NCI-H1436 (cell line): ENCODE measurements at regions not wholly inside any gene's neighbourhood (a gene's known extent, or its start where the extent isn't known, plus 50 kb on each side); places are given as distances from the start of the nearest gene placed in this dataset.

ENCODE experiments used
- DNase-seq: peaks from one replicate; lab custom pipeline; 2025; lab: John Stamatoyannopoulos, UW

DNA sequence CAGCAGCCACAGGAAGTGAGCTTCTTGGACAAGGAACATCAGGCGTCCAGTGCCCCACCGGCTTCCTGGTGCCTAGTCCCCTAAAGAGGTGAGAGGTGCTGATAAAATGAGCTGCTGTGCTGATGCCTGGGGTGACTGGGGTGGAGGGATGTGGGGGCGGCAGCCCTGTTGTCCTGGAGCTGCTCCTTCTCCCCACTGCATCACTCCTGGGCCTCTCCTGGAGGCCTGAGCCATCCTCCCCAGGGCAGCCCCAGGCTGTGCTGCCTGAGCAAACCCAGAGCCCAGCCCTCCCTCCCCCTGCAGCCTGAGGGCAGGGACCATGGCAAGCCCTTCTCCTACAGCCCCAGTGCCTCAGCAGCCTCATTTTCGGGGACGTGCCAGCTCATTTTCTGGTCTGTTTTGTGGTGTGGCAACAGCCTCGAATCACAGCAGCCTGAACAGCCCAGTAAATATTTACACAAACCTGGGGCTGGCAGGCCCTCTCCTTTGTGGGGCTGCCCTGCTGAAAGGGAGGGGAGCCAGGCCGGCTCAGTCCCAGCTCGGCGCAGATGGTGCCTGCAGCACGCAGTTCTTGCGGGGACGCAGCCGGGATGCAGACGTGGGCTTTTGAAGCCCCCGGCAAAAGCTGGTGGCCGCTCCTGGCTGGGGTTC lies 259.9 kb downstream of the DLL1 start:
- peak; percentile 36 for DNase-seq

DNA sequence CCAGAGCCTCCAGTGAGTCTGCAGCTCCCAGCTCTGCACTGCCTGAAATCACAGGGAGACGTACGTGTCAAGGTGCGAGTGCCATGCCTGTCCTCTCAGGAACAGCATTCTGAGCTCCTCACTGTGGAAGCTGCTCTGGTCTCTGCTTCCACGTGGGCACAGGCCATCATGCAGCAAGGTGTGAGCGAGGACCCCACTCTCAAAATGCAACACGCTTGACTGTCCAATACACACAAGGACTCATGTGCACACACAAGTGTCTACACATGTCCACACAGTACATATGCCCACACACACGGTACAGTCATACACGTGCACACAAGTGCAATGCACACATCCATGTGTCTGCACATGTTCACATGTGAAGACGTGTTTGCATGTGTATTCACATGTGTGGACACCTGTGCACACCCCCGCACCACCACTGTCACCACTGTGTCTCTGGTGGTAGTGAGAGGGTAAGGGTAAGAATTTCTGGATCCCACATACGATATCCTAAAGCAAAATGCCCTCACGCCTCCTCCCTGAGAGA lies 260.5 kb downstream of the DLL1 start:
- no peak for DNase-seq

DNA sequence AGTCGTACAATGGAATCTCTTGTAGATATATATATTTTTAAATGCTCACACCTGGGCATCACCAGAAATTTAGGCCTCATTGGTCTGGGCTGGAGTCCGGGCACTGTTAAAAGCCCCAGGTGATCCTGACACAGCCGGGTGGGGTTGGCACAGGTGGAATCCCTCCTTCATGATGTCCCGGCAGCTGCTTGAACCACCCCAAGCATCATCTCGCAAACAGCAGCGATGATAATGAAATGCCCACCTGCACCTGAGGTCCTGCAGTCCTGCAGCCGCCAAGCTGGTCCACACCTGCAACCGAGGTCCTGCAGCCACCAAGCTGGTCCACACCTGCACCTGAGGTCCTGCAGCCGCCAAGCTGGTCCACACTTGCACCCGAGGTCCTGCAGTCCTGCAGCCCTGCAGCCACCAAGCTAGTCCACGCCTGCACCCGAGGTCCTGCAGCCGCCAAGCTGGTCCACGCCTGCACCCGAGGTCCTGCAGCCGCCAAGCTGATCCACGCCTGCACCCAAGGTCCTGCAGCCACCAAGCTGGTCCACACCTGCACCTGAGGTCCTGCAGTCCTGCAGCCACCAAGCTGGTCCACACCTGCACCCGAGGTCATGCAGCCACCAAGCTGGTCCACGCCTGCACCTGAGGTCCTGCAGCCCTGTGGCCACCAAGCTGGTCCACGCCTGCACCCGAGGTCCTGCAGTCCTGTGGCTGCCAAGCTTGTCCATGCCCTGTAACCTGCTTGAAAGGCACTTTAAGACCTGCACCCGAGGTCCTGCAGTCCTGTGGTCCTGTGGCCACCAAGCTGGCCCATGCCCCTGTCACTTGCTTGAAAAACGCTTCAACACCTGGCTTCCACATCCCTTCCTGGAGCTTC lies 261.2 kb downstream of the DLL1 start:
- DNase-seq, result no peak

DNA sequence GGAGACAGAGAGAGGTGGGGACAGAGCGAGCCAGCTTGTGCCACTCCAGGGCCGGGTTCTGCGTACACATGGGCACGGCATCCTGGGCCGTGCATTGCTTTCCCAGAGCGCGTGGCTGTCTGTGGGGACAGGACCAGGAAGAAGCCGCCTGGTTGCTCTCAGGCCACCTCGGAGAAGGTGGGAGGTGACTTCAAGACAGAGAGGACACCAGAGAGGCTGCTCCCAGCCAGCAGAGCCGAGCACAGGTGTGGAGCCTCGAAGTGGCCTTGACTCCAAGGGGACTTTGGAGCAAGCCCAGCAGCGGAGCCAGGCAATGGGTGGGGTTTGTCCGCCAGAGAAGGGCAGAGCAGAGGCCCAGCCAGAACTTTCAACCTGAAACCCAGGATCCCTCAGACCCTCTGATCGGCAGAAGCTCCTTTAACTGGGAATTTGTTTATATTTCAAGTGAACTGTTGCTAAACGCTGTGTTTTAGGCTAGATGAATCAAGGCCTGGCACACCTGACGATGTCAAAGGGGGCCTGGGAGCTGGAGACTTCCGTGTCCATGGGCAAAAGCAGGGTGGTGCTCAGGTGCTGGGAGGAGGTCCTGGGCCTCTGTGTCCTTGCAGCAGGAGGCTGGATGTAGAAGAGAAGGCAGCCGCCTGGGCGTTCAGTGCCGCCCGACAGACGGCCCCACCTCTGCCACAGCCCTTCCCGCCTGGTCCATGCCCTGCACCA lies 262.1 kb downstream of the DLL1 start:
- DNase-seq, result no peak

DNA sequence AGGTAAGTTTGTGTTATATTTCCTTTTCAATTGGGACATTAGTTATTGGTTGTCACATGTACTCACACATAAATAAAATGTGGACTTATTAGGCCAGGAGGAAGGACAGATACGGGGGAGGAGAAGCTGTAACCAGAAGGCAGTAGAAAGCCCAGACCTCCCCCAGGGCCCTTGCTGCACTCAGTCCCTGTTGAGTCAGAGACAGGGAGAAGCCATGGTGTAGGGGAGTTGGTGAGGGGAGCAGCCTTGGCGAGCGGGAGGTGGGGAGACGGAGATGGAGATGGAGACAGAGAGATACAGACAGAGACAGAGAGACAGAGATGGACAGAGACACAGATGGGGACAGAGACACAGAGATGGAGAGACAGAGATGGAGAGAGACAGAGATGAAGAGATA lies 263.2 kb downstream of the DLL1 start:
- no peak for DNase-seq

DNA sequence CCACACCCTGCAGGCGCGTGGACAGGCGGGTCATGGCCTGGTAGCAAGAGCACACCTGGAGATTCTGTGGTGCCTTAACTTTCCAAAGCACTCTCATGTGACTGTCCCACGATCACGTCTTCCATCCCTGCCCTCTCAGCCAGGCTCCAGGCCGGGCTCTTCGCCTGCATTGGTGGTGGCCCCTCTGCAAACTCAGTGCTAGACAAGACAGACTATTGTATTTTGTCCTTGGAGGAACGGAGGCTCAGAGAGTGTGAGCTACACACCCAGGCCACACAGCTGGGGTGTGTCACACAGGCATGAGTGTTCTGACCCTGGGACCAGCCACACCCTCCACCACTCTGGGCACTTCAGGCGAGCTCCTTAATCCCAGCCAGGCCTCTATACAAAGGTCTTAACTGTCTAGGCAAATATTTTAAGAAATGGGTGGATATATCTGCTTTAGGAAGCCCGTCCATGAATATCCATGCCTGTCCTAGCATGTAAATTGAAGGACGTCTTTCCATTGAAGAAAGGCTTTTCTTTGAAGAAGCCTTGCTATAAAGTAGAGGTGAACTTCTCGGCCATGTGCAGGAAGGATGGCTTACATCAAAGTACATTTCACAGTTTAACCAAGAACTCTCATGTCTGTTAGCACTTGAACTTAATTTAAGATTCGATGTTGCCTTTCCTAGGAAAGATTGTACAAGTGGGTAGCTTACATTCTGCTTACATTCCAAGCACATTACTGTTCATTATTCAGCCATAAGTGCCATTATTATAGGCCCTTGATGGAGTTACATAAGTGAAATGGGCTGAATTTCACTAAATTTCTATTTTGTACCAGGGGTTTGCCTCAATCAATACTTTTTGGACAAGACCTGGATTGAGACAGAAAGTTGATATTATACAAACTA lies 263.9 kb downstream of the DLL1 start:
- DNase-seq, result no peak

DNA sequence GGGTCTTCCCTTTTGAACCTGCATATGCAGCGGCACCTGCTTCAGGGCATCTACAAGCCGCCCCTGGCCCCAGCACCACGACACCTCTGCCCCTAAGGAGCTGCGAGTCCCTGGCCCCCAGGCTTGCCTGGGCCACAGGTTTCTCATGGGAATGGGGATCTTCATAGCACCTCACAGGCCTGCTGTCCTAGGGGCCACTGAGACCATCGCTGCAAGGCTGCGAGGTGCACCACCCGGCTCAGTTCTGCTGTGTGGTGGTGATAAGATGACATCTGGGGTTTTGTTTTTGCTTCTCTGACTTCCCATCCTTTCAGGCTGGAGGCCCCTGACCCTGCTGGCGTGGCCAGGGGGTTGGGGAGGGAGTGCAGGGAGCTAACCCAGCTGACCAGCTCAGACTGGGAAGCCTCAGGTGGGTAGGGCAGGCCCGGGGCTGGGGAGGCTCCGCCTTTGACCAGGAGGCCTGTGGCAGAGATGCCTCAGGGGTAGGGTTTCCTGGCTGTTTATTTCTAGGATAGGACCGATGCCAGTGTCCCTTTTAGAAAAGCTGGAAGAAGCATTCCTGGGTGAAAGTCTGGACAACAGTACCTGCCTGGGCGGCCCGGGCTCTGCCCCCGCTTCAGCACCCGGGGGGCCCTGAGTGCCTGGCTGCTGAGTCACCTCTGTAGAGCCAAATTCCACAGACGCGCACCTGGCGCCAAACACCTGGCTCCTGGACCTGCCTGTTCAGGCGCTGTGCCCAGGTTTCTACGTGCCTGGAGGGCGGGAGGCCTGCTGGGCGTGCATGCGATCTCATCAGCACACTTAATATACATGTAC lies 264.7 kb downstream of the DLL1 start:
- peak; percentile 51 for DNase-seq

DNA sequence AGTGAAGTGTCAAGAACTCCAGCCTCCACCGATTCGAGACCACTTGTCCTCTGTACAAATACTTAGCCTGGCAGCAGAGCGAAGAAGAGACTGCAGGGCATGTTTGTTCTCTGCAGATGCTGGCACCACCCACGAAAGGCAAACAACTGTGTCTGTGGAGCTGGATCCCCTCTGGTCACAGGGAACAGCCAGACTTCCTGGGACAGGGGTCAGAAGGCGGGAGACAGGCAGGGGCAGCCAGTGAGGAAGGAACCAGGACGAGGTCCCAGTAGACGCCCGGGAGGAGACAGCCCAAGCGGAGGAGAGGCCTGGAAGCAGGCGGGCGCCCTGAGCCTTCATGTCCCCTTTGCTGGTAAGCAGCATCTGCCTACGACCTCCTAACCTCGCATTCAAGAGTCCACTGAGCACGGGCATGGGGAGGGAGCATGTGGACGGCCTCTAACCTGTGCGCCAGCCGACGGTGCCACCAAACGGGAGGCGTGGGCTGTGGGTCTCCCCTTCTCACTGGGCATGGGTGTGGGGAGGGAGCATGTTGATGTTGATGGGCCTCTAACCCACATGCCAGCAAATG lies 265.5 kb downstream of the DLL1 start:
- no peak for DNase-seq

DNA sequence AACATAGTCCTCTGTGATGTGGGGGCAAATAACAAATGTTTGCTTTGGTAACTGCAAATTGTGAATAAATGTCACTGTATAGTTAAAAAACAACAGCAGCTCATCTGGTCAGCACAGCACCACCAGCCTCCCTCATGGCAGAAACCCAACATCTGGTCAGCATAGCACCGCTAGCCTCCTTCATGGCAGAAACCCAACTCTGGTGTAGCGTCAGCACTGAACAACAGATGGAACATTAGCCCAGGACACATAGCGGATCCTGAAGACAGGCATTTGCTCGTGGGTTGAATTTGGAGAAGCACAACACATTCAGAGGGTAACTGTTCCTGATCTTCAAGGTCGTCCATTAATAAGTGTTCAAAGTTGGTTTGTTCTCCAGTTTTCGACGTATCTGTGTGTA lies 265.9 kb downstream of the DLL1 start:
- no peak for DNase-seq

DNA sequence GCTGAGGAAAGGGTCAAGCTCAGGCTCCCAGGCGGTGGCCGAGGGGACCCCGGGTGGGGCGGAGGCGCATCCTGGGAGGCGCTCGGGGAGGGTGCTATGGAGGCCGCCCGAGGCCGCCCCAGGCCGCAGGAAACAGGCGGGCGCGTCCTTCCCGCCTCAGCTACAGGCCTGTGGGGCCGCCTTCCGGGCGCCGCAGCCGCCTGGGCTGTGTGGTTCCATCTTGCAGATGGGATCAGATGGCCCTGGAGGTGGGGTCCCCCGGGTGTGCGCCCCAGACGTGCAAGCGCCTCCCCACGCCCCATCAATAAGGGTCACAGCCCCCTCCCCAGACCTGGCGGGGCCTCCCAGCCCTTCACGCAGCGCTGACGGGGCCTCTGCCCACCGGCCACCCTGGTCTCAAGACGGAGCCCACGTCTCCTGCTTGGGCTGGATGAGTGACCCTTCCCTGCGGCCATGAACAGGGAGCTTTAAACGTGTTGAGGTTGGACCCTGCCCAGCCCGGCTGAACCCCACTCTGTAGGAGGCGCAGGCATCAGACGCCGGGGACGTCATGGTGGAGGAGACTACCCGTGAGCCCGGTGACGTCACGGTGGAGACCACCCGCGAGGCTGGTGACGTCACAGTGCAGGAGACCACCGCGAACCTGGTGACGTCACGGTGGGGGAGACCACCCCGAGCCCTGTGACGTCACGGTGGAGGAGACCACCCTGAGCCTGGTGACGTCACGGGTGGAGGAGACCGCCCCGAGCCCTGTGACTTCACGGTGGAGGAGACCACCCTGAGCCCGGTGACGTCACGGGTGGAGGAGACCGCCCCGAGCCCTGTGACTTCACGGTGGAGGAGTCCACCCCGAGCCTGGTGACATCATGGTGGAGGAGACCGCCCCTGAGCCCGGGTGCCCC lies 267.0 kb downstream of the DLL1 start:
- DNase-seq, result no peak

DNA sequence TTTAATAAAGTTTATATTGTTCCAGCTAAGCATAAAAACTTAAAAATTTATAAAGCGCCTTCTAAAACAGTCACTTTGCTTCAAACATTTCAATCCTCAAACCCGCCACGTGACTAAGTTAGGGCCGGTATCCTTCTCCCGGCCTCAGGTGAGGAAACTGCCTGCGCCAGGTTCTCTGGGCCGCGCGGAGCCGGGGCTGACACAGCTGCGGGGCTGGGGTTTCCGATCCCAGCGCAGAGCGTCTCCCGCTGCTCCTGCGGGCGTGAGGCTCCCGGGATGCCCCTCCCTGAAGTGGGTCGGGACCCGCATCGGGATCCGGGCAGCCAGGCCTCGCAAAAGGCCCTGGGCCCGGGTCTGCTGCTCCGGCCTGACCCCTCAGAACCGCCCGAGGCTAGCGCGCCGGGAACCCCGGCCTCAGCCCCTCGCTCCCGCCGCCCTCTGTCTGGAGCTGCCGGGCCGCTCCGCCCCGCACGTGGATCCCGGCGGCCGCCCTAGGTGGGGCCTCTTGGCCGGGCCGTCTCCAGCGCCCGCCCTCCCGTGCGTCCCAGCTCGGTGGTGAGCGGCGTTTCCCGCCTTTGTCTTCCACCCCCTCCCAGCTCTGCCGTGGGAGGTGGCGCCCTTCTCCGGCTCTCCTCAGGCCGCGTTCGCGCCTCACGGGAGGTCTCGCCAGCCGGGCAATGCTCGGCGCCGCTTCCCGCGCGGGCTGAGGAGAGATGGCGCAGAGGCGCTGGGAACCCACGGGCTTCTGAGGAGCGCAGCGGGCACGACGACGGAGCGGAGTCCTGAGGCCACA lies 267.9 kb downstream of the DLL1 start:
- DNase-seq, result no peak

DNA sequence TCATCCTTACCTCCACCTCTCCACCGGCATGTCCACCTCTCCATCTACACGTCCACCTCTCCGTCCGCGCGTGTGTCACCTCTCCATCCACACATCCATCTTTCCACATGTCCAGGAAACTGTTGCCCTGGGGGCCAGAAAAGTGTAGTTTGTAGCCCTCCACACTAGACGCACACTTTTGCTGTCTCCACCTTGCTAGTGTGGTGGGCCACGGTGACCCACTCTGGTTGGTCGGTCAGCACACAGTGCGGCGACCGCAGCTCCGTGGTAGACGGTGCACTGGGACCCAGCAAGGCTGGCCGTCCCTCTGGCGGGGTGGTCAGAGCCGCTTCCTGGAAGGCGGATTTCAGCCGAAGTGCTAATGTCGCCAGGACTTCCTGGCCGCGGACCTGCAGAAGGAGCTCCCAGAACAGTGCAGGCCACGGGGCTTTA lies 268.6 kb downstream of the DLL1 start:
- no peak for DNase-seq

DNA sequence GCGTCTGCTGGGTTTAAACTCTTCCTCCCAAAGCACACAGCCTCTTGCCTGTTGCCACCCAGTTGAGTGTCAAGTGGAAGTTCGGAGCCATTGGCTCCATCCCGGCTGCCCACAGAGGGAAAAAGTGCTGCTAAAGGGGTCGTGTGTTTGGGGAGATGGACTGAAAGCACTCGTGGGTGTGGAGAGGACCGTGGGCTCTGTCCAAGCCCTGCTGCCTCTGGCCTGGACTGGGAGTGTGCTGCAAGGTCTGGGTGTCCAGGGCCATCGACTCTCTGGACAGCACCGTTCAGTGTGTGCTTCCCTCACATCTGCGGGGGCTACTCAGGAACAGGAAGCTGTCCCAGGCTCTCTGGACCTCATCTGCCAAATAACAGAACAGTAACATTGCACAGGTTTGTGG lies 269.3 kb downstream of the DLL1 start:
- DNase-seq, result no peak

DNA sequence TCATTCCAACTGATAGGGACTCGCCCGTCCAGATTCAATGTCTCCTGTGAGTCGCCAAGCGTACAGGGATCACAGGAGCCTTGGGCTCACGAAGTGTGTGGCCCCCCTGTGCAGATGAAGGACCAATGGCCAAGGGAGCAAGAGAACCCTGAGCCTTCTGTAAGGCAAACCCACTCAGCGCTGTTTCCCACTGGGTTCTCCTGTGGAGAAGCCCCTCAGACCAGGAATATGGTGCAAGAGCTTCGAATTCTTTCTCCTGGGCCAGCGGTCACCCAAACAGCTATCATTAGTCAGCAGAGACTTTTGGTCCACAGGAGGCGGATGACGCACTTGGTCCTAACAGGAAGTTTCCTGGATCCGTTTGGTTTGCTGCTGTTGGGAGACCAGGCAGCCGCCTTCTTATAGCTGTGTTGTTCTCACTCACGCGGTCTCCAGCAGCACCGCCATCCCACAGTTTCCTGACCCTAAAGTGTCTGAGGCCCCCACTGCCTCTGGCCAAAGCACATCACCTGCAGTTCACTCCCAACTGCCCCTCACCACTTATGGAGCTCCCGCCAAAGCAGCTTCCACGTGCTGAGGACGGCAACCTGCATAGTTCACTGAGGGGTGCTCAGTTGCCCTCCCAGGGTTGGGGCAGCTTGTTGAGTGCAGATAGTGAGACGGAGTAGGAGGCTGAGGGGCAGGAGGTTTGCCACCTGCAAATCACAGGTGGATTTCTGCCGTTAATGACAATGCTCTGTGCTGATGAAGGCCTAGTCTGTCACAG lies 268.6 kb downstream of the ERMARD start:
- DNase-seq, result no peak

DNA sequence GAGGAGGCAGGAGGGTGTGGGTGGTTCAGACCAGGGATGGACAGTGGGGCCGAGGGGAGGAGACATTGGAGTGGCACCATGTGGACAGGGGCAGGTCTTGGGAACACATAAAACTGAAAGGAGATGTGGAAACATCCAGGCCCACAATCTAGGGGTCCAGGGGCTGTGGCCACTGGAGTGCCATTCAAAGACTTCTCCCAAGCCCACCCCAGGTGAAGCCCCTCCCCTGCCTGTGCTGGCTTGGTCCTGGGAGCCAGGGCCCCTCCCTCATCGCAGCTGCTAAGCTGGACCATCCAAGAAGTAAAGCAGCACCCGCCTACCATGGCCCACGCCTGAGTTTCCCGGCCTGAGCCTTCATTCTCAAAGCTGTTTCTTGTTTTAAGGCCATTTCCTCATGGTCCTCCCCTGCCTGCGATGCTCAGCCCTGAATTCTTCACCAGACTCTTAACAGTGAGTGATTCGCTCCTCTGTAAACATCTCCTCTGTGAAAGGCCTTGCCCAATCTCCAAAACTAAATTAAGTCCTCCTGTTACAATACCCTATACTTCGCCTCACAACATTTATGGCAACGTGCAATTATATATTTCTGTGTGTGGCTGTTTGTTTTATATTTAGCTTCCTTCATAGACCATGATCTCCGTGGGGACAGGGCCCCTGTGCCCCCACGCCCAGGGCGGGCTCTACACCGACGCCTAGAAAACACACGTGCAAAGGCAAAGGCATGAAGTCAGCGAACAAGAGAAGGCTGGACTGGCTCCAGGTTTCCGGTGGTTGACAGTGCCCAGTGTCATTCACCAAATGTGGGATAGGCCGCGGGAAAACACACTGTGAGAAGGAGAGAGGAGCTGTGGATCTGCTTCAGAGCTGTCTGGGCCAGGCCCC lies 267.8 kb downstream of the ERMARD start:
- no peak for DNase-seq

DNA sequence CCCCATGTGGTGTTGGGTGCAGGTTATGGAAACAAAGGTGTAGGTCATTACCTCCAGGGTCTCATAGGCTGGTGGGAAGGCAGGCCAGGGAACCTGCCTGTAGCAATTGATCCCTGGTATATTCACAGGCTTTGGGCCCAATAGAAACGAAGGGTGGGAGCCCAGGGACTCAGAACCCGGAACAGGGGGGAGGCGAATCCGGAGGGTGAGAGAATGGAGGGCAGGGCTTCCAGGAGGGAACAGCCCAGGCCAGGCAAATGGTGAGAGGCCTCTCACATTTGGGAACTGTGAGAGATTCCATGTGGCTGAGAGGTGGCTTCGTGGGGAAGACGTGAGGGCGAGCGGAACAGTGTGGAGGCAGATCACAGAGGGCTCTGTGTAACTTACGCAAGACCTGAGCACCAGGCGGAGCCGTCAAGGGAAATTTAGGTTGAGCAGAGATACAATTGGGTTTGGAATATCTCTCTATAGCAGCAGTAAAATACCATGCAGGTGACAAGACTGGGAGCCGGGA lies 267.1 kb downstream of the ERMARD start:
- no peak for DNase-seq
